GM12878 (cell line): ENCODE measurements at regions not wholly inside any gene's neighbourhood (a gene's known extent, or its start where the extent isn't known, plus 50 kb on each side); places are given as distances from the start of the nearest gene placed in this dataset.

ENCODE experiments used
- ATAC-seq: fragments of 200-7000 bp; cut with Tn5 transposase; 3 replicates; pipeline ENCODE4 v1.9.1; 2020; ENCODE audit warnings: mild to moderate bottlenecking, moderate library complexity
- BruUV-seq: library from RNA; stranded (reverse); fragments of 400-500 nt; replicated peaks from 2 replicates; lab custom pipeline; 2021; lab: Mats Ljungman, UMichigan
- CTCF ChIA-PET: fragments of 300-600 bp; sonication (Branson Sonifier 250); formaldehyde crosslinking; extraction: SDS; loops from one replicate; lab custom pipeline; 2021; ENCODE audit warnings: inconsistent platforms; lab: Yijun Ruan, JAX
- POLR2A ChIA-PET: fragments of 350-600 bp; formaldehyde crosslinking; extraction: SDS; loops from one replicate; lab custom pipeline; 2021; ENCODE audit warnings: inconsistent platforms; lab: Charles Lee
- RAD21 ChIA-PET: fragments of 300-600 bp; sonication (Branson Sonifier 250); formaldehyde crosslinking; loops from one replicate; lab custom pipeline; 2023; ENCODE audit warnings: antibody characterized with exemption; ENCODE audit not compliant: unreplicated experiment; lab: Charles Lee
- SMC1A ChIA-PET: fragments of 300-600 bp; sonication (Branson Sonifier 250); formaldehyde crosslinking; loops from one replicate; lab custom pipeline; 2023; ENCODE audit not compliant: unreplicated experiment, uncharacterized antibody; lab: Charles Lee
- DNase-seq: peaks from one replicate; pipeline ENCODE4 v3.0.0-alpha.2; 2011; ENCODE audit warnings: low read depth, low spot score
- FAIRE-seq: peaks from 3 replicates; lab custom pipeline; 2011; peaks lifted over from hg19 to GRCh38; lab: Jason Lieb, UNC
- H2AFZ ChIP-seq: 2 replicates; pipeline ENCODE4 v1.6.0; 2011; ENCODE audit warnings: low read depth, low read length, control low read depth; ENCODE audit not compliant: control insufficient read depth
- H3K27ac ChIP-seq: 2 replicates; pipeline ENCODE4 v1.5.1; 2011; ENCODE audit warnings: control low read depth; ENCODE audit not compliant: control insufficient read depth, insufficient read depth
- H3K27me3 ChIP-seq, 2 experiments: replicated peaks in 1 of 2; 2 replicates each; pipeline versions ENCODE4 v1.6.0 to v1.6.1; 2011; ENCODE audit warnings: low read length in 1 of 2; ENCODE audit not compliant: control insufficient read depth in 2 of 2, insufficient read depth in 2 of 2
- H3K36me3 ChIP-seq, 2 experiments: 2 replicates each; pipeline ENCODE4 v1.5.1; 2011; ENCODE audit warnings: low read length in 1 of 2; ENCODE audit not compliant: control insufficient read depth in 2 of 2, insufficient read depth in 2 of 2
- H3K4me1 ChIP-seq: 2 replicates; pipeline ENCODE4 v1.6.1; 2011; ENCODE audit warnings: mild to moderate bottlenecking, low read length, moderate library complexity, mixed read lengths; ENCODE audit not compliant: control insufficient read depth, insufficient read depth
- H3K4me2 ChIP-seq: 2 replicates; pipeline ENCODE4 v1.6.0; 2011; ENCODE audit warnings: control low read depth; ENCODE audit not compliant: control insufficient read depth, insufficient read depth
- H3K4me3 ChIP-seq: fragments of 200-600 bp; sonication (generic); 2 replicates; pipeline ENCODE4 v1.5.1; 2016
- H3K79me2 ChIP-seq: 2 replicates; pipeline ENCODE4 v1.6.0; 2011; ENCODE audit warnings: low read length; ENCODE audit not compliant: control insufficient read depth, insufficient read depth
- H3K9ac ChIP-seq: 2 replicates; pipeline ENCODE4 v1.8.0; 2011; ENCODE audit warnings: low read length, control low read depth, mixed read lengths; ENCODE audit not compliant: control insufficient read depth, insufficient read depth
- H3K9me3 ChIP-seq: replicated peaks from 3 replicates; pipeline ENCODE4 v1.5.1; 2011; ENCODE audit warnings: mild to moderate bottlenecking, low read length; ENCODE audit not compliant: control insufficient read depth, insufficient read depth
- H4K20me1 ChIP-seq: 2 replicates; pipeline ENCODE4 v1.6.0; 2011; ENCODE audit not compliant: control insufficient read depth, insufficient read depth
- EZH2 ChIP-seq: IDR thresholded peaks from 2 replicates; pipeline ENCODE4 v1.6.1; 2012; ENCODE audit warnings: low read depth, mild to moderate bottlenecking, control low read depth, inconsistent platforms, low read length, borderline replicate concordance; ENCODE audit not compliant: control insufficient read depth
- HCFC1 ChIP-seq: fragments of 150-350 bp; IDR thresholded peaks from 2 replicates; pipeline ENCODE4 v1.6.1; 2014; ENCODE audit warnings: low read length
- NR2F1 ChIP-seq: fragments of 450-650 bp; conservative IDR thresholded peaks from 2 replicates; pipeline ENCODE4 v1.6.1; 2017; ENCODE audit warnings: mild to moderate bottlenecking
- RAD21 ChIP-seq: IDR thresholded peaks from 2 replicates; pipeline ENCODE4 v1.6.1; 2011; ENCODE audit warnings: mild to moderate bottlenecking, low read depth, low read length, moderate library complexity; ENCODE audit not compliant: insufficient read depth
- SIX5 ChIP-seq: IDR thresholded peaks from 2 replicates; pipeline ENCODE4 v1.6.1; 2011; ENCODE audit warnings: mild to moderate bottlenecking, low read depth, low read length, moderate library complexity; ENCODE audit not compliant: severe bottlenecking
- SUPT20H ChIP-seq: IDR thresholded peaks from 2 replicates; pipeline ENCODE4 v1.6.1; 2011; ENCODE audit warnings: low read depth, mild to moderate bottlenecking, low read length, moderate library complexity, borderline replicate concordance; ENCODE audit not compliant: control insufficient read depth
- ZNF274 ChIP-seq: IDR thresholded peaks from one replicate; pipeline ENCODE4 v1.8.0; 2011; ENCODE audit not compliant: insufficient read length, insufficient read depth
- WGBS: methylation state at CpG from one replicate; pipeline ENCODE4 v1.1.6; 2016; ENCODE audit warnings: low lambda C conversion rate; ENCODE audit not compliant: insufficient replicate concordance, insufficient coverage; ENCODE audit errors: missing lambda C conversion rate; 5-methylcytosine and 5-hydroxymethylcytosine counted together
- in situ Hi-C: fragments of 300-500 bp; cut with MboI; formaldehyde crosslinking; loops from 9 replicates; pipeline ENCODE4 v1.14.3; 2018; ENCODE audit warnings: mixed read lengths
- intact Hi-C: fragments of 100-400 bp; cut with micrococcal nuclease; formaldehyde crosslinking; loops from one replicate; pipeline ENCODE4 v1.14.2; 2022; ENCODE audit not compliant: unreplicated experiment
- TF ChIP-seq, protein P1 (sequence below): fragments of 450-650 bp; IDR thresholded peaks from 2 replicates; pipeline ENCODE4 v1.6.1; 2017; ENCODE audit warnings: low read depth, mild to moderate bottlenecking, moderate library complexity
- TF ChIP-seq, protein P2 (sequence below): fragments of 450-650 bp; IDR thresholded peaks from 2 replicates; pipeline ENCODE4 v1.6.1; 2018; ENCODE audit warnings: mild to moderate bottlenecking, low read depth, moderate library complexity; ENCODE audit not compliant: partially characterized antibody

- ChIA-PET RAD21 (no interaction called here), POLR2A (no interaction called here), CTCF (no interaction called here), SMC1A (no interaction called here)
- no peak overlapping the region for H3K4me2 ChIP-seq
- no peak overlapping the region for H3K27ac ChIP-seq
- TF ChIP-seq, protein P1, sequence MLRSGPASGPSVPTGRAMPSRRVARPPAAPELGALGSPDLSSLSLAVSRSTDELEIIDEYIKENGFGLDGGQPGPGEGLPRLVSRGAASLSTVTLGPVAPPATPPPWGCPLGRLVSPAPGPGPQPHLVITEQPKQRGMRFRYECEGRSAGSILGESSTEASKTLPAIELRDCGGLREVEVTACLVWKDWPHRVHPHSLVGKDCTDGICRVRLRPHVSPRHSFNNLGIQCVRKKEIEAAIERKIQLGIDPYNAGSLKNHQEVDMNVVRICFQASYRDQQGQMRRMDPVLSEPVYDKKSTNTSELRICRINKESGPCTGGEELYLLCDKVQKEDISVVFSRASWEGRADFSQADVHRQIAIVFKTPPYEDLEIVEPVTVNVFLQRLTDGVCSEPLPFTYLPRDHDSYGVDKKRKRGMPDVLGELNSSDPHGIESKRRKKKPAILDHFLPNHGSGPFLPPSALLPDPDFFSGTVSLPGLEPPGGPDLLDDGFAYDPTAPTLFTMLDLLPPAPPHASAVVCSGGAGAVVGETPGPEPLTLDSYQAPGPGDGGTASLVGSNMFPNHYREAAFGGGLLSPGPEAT: no peak
- TF ChIP-seq RAD21: no peak
- TF ChIP-seq ZNF274: no peak
- no peak for DNase-seq
- intact Hi-C loops: no loop called here
- ATAC-seq: no peak
- H2AFZ ChIP-seq: no peak overlapping the region
- WGBS: 88% methylated on average over 1 of the region's 1 CpG
- no peak overlapping the region for H3K4me3 ChIP-seq
- in situ Hi-C loops: no loop called here
- H4K20me1 ChIP-seq: no peaks in the 10 kb centered on the region
- no peaks in the 10 kb centered on the region for H3K9me3 ChIP-seq
- BruUV-seq: no TSS peak
- FAIRE-seq: no peak
- H3K36me3 ChIP-seq: no peaks in the 10 kb centered on the region
- H3K4me1 ChIP-seq: no peaks in the 10 kb centered on the region
- no peaks in the 10 kb centered on the region for H3K27me3 ChIP-seq
- H3K9ac ChIP-seq: no peak overlapping the region
- H3K79me2 ChIP-seq: no peaks in the 10 kb centered on the region
Observed at GRCh38 chr4:176927117-176927516, 134.4 kb upstream of the VEGFC start.

GRCh38 chr4:176927664-176928063, 134.9 kb upstream of the VEGFC start:
- ChIA-PET POLR2A (no interaction called here), SMC1A (interaction anchor here (1.5 kb wide), 1 partner anchor 24 kb away, joined by 4 read pairs; no protein-coding TSS in a partner anchor), RAD21 (no interaction called here)
- Histone ChIP-seq H3K27me3 (no peaks in the 10 kb centered on the region), H3K4me1 (no peaks in the 10 kb centered on the region), H3K79me2 (no peaks in the 10 kb centered on the region), H3K4me2 (no peak overlapping the region), H3K9me3 (no peaks in the 10 kb centered on the region), H3K9ac (no peak overlapping the region), H3K36me3 (no peaks in the 10 kb centered on the region), H3K4me3 (no peak overlapping the region), H4K20me1 (no peaks in the 10 kb centered on the region)
- intact Hi-C loops: no loop called here
- ATAC-seq: no peak
- WGBS: 6% methylated on average over 2 of the region's 2 CpGs
- in situ Hi-C loops: no loop called here
- FAIRE-seq: no peak
- BruUV-seq: no TSS peak
- TF ChIP-seq EZH2 (no peak), NR2F1 (0 out of 2 replicates have a peak, but pooled peaks have one; percentile 39), SIX5 (no peak), SUPT20H (no peak), HCFC1 (no peak)
- TF ChIP-seq, protein P2, sequence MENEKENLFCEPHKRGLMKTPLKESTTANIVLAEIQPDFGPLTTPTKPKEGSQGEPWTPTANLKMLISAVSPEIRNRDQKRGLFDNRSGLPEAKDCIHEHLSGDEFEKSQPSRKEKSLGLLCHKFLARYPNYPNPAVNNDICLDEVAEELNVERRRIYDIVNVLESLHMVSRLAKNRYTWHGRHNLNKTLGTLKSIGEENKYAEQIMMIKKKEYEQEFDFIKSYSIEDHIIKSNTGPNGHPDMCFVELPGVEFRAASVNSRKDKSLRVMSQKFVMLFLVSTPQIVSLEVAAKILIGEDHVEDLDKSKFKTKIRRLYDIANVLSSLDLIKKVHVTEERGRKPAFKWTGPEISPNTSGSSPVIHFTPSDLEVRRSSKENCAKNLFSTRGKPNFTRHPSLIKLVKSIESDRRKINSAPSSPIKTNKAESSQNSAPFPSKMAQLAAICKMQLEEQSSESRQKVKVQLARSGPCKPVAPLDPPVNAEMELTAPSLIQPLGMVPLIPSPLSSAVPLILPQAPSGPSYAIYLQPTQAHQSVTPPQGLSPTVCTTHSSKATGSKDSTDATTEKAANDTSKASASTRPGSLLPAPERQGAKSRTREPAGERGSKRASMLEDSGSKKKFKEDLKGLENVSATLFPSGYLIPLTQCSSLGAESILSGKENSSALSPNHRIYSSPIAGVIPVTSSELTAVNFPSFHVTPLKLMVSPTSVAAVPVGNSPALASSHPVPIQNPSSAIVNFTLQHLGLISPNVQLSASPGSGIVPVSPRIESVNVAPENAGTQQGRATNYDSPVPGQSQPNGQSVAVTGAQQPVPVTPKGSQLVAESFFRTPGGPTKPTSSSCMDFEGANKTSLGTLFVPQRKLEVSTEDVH: no peak
- TF ChIP-seq, all 136 proteins: peak for 1
- no peak overlapping the region for H2AFZ ChIP-seq
- DNase-seq: no peak
- H3K27ac ChIP-seq: no peak overlapping the region
- CTCF ChIA-PET: interaction anchor here (1.0 kb wide), 1 partner anchor 17 kb away, joined by 4 read pairs; no protein-coding TSS in a partner anchor
